MM.1S (cell line): ENCODE measurements at regions not wholly inside any gene's neighbourhood (a gene's known extent, or its start where the extent isn't known, plus 50 kb on each side); places are given as distances from the start of the nearest gene placed in this dataset.

Experiments
- DNase-seq: peaks from one replicate; pipeline ENCODE4 v3.0.0-alpha.2; 2015
- H2AFZ ChIP-seq: fragments of 300-600 bp; sonication (generic); 2 replicates; pipeline ENCODE4 v1.6.0; 2016; ENCODE audit warnings: antibody characterized with exemption, low read length
- H3F3A ChIP-seq: fragments of 300-600 bp; sonication (generic); 2 replicates; pipeline ENCODE4 v1.6.1; 2016; ENCODE audit warnings: mild to moderate bottlenecking, antibody characterized with exemption, low read length, moderate library complexity, mixed read lengths; ENCODE audit not compliant: insufficient read depth
- H3K27ac ChIP-seq: fragments of 300-600 bp; sonication (generic); 2 replicates; pipeline ENCODE4 v1.5.1; 2016; ENCODE audit warnings: mild to moderate bottlenecking, low read length
- H3K27me3 ChIP-seq: fragments of 300-600 bp; sonication (generic); replicated peaks from 2 replicates; pipeline ENCODE4 v1.6.0; 2016; ENCODE audit warnings: low read length; ENCODE audit not compliant: insufficient read depth
- H3K36me3 ChIP-seq: fragments of 300-600 bp; sonication (generic); replicated peaks from 2 replicates; pipeline ENCODE4 v1.6.1; 2016; ENCODE audit warnings: mild to moderate bottlenecking, low read length, mixed read lengths; ENCODE audit not compliant: insufficient read depth
- H3K4me1 ChIP-seq: fragments of 300-600 bp; sonication (generic); 2 replicates; pipeline ENCODE4 v1.6.1; 2016; ENCODE audit warnings: low read length, mixed read lengths
- H3K4me2 ChIP-seq: fragments of 300-600 bp; sonication (generic); 2 replicates; pipeline ENCODE4 v1.6.0; 2016; ENCODE audit warnings: low read depth, low read length
- H3K4me3 ChIP-seq: fragments of 300-600 bp; sonication (generic); 2 replicates; pipeline ENCODE4 v1.5.1; 2016; ENCODE audit warnings: low read length, mixed read lengths
- H3K79me2 ChIP-seq: fragments of 300-600 bp; sonication (generic); 2 replicates; pipeline ENCODE4 v1.6.1; 2016; ENCODE audit warnings: mixed run types, low read length, mixed read lengths
- H3K9ac ChIP-seq: fragments of 300-600 bp; sonication (generic); 2 replicates; pipeline ENCODE4 v1.6.1; 2016; ENCODE audit warnings: low read length, mixed read lengths
- H3K9me2 ChIP-seq: fragments of 300-600 bp; sonication (generic); replicated peaks from 2 replicates; pipeline ENCODE4 v1.6.1; 2016; ENCODE audit warnings: mild to moderate bottlenecking, low read length, mixed read lengths; ENCODE audit not compliant: insufficient read depth
- H3K9me3 ChIP-seq: fragments of 300-600 bp; sonication (generic); replicated peaks from 2 replicates; pipeline ENCODE4 v1.6.1; 2016; ENCODE audit warnings: mild to moderate bottlenecking, low read length, mixed read lengths; ENCODE audit not compliant: insufficient read depth
- H4K20me1 ChIP-seq: fragments of 300-600 bp; sonication (generic); 2 replicates; pipeline ENCODE4 v1.6.1; 2016; ENCODE audit warnings: mild to moderate bottlenecking, low read length, moderate library complexity, mixed read lengths; ENCODE audit not compliant: insufficient read depth
- CTCF ChIP-seq: fragments of 300-600 bp; sonication (generic); IDR thresholded peaks from 2 replicates; pipeline ENCODE4 v1.5.1; 2016; ENCODE audit warnings: antibody characterized with exemption, low read length, mixed read lengths
- EZH2 ChIP-seq: fragments of 300-600 bp; sonication (generic); optimal IDR thresholded peaks from 2 replicates; pipeline ENCODE3; 2017; ENCODE audit warnings: low read depth, mild to moderate bottlenecking, antibody characterized with exemption, low read length, mixed read lengths
- EZH2phosphoT487 ChIP-seq: fragments of 300-600 bp; sonication (generic); IDR thresholded peaks from 2 replicates; pipeline ENCODE4 v1.6.1; 2018; ENCODE audit warnings: antibody characterized with exemption, low read length

- Histone ChIP-seq H3K4me1 (no peaks in the 10 kb centered on the region), H3F3A (no peaks in the 10 kb centered on the region), H3K9me2 (no peaks in the 10 kb centered on the region), H3K27ac (no peak overlapping the region), H3K79me2 (no peaks in the 10 kb centered on the region), H3K27me3 (no peaks in the 10 kb centered on the region), H3K9me3 (no peaks in the 10 kb centered on the region), H3K9ac (no peak overlapping the region), H3K36me3 (no peaks in the 10 kb centered on the region), H4K20me1 (no peaks in the 10 kb centered on the region), H2AFZ (no peak overlapping the region), H3K4me2 (no peak overlapping the region), H3K4me3 (no peak overlapping the region)
- TF ChIP-seq EZH2phosphoT487 (no peak), CTCF (no peak), EZH2 (no peak)
- no peak for DNase-seq
Measured at GRCh38 chr7:85730012-85730411, 543.2 kb upstream of the SEMA3D start.

GRCh38 chr7:85725026-85725425 is 538.2 kb upstream of the SEMA3D start:
- no peak overlapping the region for H3K9ac ChIP-seq
- no peaks in the 10 kb centered on the region for H3K36me3 ChIP-seq
- H3K4me3 ChIP-seq, result no peak overlapping the region
- H3K9me2 ChIP-seq, result no peaks in the 10 kb centered on the region
- no peak overlapping the region for H3K27ac ChIP-seq
- no peaks in the 10 kb centered on the region for H3K4me1 ChIP-seq
- no peaks in the 10 kb centered on the region for H3K9me3 ChIP-seq
- H3K27me3 ChIP-seq, result no peaks in the 10 kb centered on the region
- H3K4me2 ChIP-seq, result no peak overlapping the region
- DNase-seq, result no peak
- no peak overlapping the region for H2AFZ ChIP-seq
- H3F3A ChIP-seq, result no peaks in the 10 kb centered on the region
- TF ChIP-seq EZH2phosphoT487, result no peak
- no peak for TF ChIP-seq CTCF
- TF ChIP-seq EZH2, result no peak
- H4K20me1 ChIP-seq, result no peaks in the 10 kb centered on the region
- no peaks in the 10 kb centered on the region for H3K79me2 ChIP-seq

- H3K4me2 ChIP-seq, result no peak overlapping the region
- H3K4me1 ChIP-seq, result no peaks in the 10 kb centered on the region
- H3K36me3 ChIP-seq, result no peaks in the 10 kb centered on the region
- H3K27ac ChIP-seq, result no peak overlapping the region
- H3K9me2 ChIP-seq, result no peaks in the 10 kb centered on the region
- no peaks in the 10 kb centered on the region for H3K27me3 ChIP-seq
- H3K9ac ChIP-seq, result no peak overlapping the region
- H2AFZ ChIP-seq, result no peak overlapping the region
- no peaks in the 10 kb centered on the region for H3F3A ChIP-seq
- no peak overlapping the region for H3K4me3 ChIP-seq
- DNase-seq, result no peak
- TF ChIP-seq EZH2phosphoT487, result no peak
- TF ChIP-seq CTCF, result no peak
- no peak for TF ChIP-seq EZH2
- no peaks in the 10 kb centered on the region for H3K9me3 ChIP-seq
- H4K20me1 ChIP-seq, result no peaks in the 10 kb centered on the region
- H3K79me2 ChIP-seq, result no peaks in the 10 kb centered on the region
Measured at GRCh38 chr7:85719981-85720953, 533.4 kb upstream of the SEMA3D start.
